ENCODE measurements at regions not wholly inside any gene's neighbourhood (a gene's known extent, or its start where the extent isn't known, plus 50 kb on each side); places are given as distances from the start of the nearest gene placed in this dataset.
"Not testable (repeated sequence)": the region's sequence is repeated elsewhere in the genome, so short reads cannot be mapped to it uniquely, and the experiment has no call there.

- no peak for TF ChIP-seq CTCF (conservative IDR thresholded peaks at IDR 0.05; ENCODE audit: low read length)
- H3K4me3 ChIP-seq (ENCODE audit: low read length) = no peak overlapping the region
- no peak for DNase-seq (ENCODE audit: low read depth)
Measured at GRCh38 chr12:14240873-14241220, 124.6 kb upstream of the ATF7IP start.

GRCh38 chr12:14242825-14243224 lies 122.7 kb upstream of the ATF7IP start:
- not testable (repeated sequence) for DNase-seq (ENCODE audit: low read depth); H3K4me3 ChIP-seq (ENCODE audit: low read length)

- no peak overlapping the region for H3K4me3 ChIP-seq (ENCODE audit: low read length)
- no peak for TF ChIP-seq CTCF (conservative IDR thresholded peaks at IDR 0.05; ENCODE audit: low read length)
- DNase-seq (ENCODE audit: low read depth) = no peak
Measured at GRCh38 chr12:14243941-14244340, 121.5 kb upstream of the ATF7IP start.

GRCh38 chr12:14244876-14245669 lies 120.4 kb upstream of the ATF7IP start:
- DNase-seq (ENCODE audit: low read depth) = no peak
- H3K4me3 ChIP-seq (ENCODE audit: low read length) = no peak overlapping the region
- no peak for TF ChIP-seq CTCF (conservative IDR thresholded peaks at IDR 0.05; ENCODE audit: low read length)

- no peak overlapping the region for H3K4me3 ChIP-seq (ENCODE audit: low read length)
- no peak for TF ChIP-seq CTCF (conservative IDR thresholded peaks at IDR 0.05; ENCODE audit: low read length)
- no peak for DNase-seq (ENCODE audit: low read depth)
Measured at GRCh38 chr12:14247166-14247565, 118.3 kb upstream of the ATF7IP start.

- H3K4me3 ChIP-seq (ENCODE audit: low read length) = no peak overlapping the region
- TF ChIP-seq CTCF (conservative IDR thresholded peaks at IDR 0.05; ENCODE audit: low read length) = no peak
- DNase-seq (ENCODE audit: low read depth) = no peak
Measured at GRCh38 chr12:14249368-14249767, 116.1 kb upstream of the ATF7IP start.

GRCh38 chr12:14252697-14253096 lies 112.8 kb upstream of the ATF7IP start:
- no peak overlapping the region for H3K4me3 ChIP-seq (ENCODE audit: low read length)
- no peak for DNase-seq (ENCODE audit: low read depth)
- TF ChIP-seq CTCF (conservative IDR thresholded peaks at IDR 0.05; ENCODE audit: low read length) = no peak
